Esophagus muscularis mucosa (tissue), 4 donors: ENCODE measurements at regions not wholly inside any gene's neighbourhood (a gene's known extent, or its start where the extent isn't known, plus 50 kb on each side); places are given as distances from the start of the nearest gene placed in this dataset.

Experiments
- DNase-seq: peaks from one replicate; pipeline ENCODE4 v3.0.0-alpha.2; 2017; ENCODE audit errors: extremely low spot score
- H3K27ac ChIP-seq, 4 donors: fragments of 200-600 bp; sonication (generic); replicated peaks in 1 of 4; 1 replicate in 3 of 4; 2 replicates in 1 of 4; pipeline ENCODE4 v1.5.1; 2016 to 2019; ENCODE audit warnings: mild to moderate bottlenecking in 1 of 4
- H3K27me3 ChIP-seq, 4 donors: fragments of 200-600 bp; sonication (generic); one replicate each; pipeline versions ENCODE4 v1.5.1 to v1.6.0; 2016 to 2019
- H3K36me3 ChIP-seq, 4 donors: fragments of 200-600 bp; sonication (generic); one replicate each; pipeline ENCODE4 v1.5.1; 2016 to 2019
- H3K4me1 ChIP-seq, 4 donors: fragments of 200-600 bp; sonication (generic); one replicate each; pipeline ENCODE4 v1.5.1; 2016 to 2019
- H3K4me3 ChIP-seq, 4 donors: fragments of 200-600 bp; sonication (generic); 1 replicate in 2 of 4; 2 replicates in 2 of 4; pipeline ENCODE4 v1.5.1; 2016 to 2019; ENCODE audit warnings: mild to moderate bottlenecking in 4 of 4, moderate library complexity in 1 of 4
- H3K9me3 ChIP-seq, 4 donors: fragments of 200-600 bp; sonication (generic); 1 replicate in 3 of 4; 2 replicates in 1 of 4; pipeline ENCODE4 v1.5.1; 2016 to 2019
- CTCF ChIP-seq, 3 experiments: fragments of 200-600 bp in 2 of 3; fragments of 450-650 bp in 1 of 3; sonication (generic) in 2 of 3; IDR thresholded peaks; one replicate each; pipeline ENCODE4 v1.5.1; 2017 to 2019; ENCODE audit warnings: antibody characterized with exemption in 3 of 3, mild to moderate bottlenecking in 2 of 3, moderate library complexity in 1 of 3
- EP300 ChIP-seq: sonication (generic); formaldehyde crosslinking; IDR thresholded peaks from one replicate; pipeline ENCODE4 v1.6.1; 2017; ENCODE audit warnings: antibody characterized with exemption
- POLR2A ChIP-seq: fragments of 450-650 bp; IDR thresholded peaks from one replicate; pipeline ENCODE4 v1.6.1; 2017; ENCODE audit warnings: antibody characterized with exemption, moderate library complexity, mild to moderate bottlenecking, low read depth
- POLR2AphosphoS5 ChIP-seq, 2 donors: sonication (generic); formaldehyde crosslinking; IDR thresholded peaks; one replicate each; pipeline ENCODE4 v1.6.1; 2017; ENCODE audit warnings: antibody characterized with exemption in 2 of 2
- WGBS: methylation state at CpG from one replicate; pipeline ENCODE4 v1.1.5; 2018; 5-methylcytosine and 5-hydroxymethylcytosine counted together
- intact Hi-C: fragments of 100-400 bp; cut with DNase I; formaldehyde crosslinking; loops from one replicate; pipeline ENCODE4 v1.15.1; 2023

GRCh38 chr6:90439586-90439985 lies 142.9 kb upstream of the BACH2 start:
- Histone ChIP-seq H3K4me1 (peaks cover 0 to 6% (median 0%) of the 10 kb centered on the region in 4 donors), H3K36me3 (no peaks in the 10 kb centered on the region), H3K9me3 (no peaks in the 10 kb centered on the region), H3K4me3 (no peak overlapping the region), H3K27ac (no peak overlapping the region), H3K27me3 (no peaks in the 10 kb centered on the region)
- no peak for DNase-seq
- TF ChIP-seq POLR2A, result no peak
- TF ChIP-seq EP300, result no peak
- TF ChIP-seq POLR2AphosphoS5 (IDR thresholded peaks at IDR 0.05), result no peak
- TF ChIP-seq CTCF (IDR thresholded peaks at IDR 0.05), result no peak
- WGBS, result 97% methylated on average over 2 of the region's 2 CpGs
- intact Hi-C loops, result no loop called here

GRCh38 chr6:90436403-90436802 lies 139.8 kb upstream of the BACH2 start:
- DNase-seq, result no peak
- no peaks in the 10 kb centered on the region for H3K27me3 ChIP-seq
- H3K36me3 ChIP-seq, result no peaks in the 10 kb centered on the region
- no peak overlapping the region for H3K4me3 ChIP-seq
- WGBS, result 77% methylated on average over 1 of the region's 1 CpG
- TF ChIP-seq POLR2A (no peak), EP300 (no peak), POLR2AphosphoS5 (IDR thresholded peaks at IDR 0.05) (no peak), CTCF (IDR thresholded peaks at IDR 0.05) (no peak)
- intact Hi-C loops, result no loop called here
- H3K4me1 ChIP-seq, result peaks cover 0 to 6% (median 0%) of the 10 kb centered on the region in 4 donors
- H3K9me3 ChIP-seq, result no peaks in the 10 kb centered on the region
- no peak overlapping the region for H3K27ac ChIP-seq

GRCh38 chr6:90435207-90435899 lies 138.7 kb upstream of the BACH2 start:
- H3K4me3 ChIP-seq, result no peak overlapping the region
- intact Hi-C loops, result no loop called here
- H3K36me3 ChIP-seq, result no peaks in the 10 kb centered on the region
- no peak overlapping the region for H3K27ac ChIP-seq
- H3K9me3 ChIP-seq, result peaks cover 0 to 4% (median 0%) of the 10 kb centered on the region in 4 donors
- WGBS, result 44% methylated on average over 3 of the region's 3 CpGs
- H3K4me1 ChIP-seq, result peaks cover 0 to 6% (median 0%) of the 10 kb centered on the region in 4 donors
- DNase-seq, result no peak
- TF ChIP-seq CTCF (IDR thresholded peaks at IDR 0.05) (no peak), EP300 (no peak), POLR2A (no peak), POLR2AphosphoS5 (IDR thresholded peaks at IDR 0.05) (no peak)
- H3K27me3 ChIP-seq, result no peaks in the 10 kb centered on the region

GRCh38 chr6:90434094-90434493 lies 137.5 kb upstream of the BACH2 start:
- peaks cover 0 to 16% (median 8%) of the 10 kb centered on the region in 4 donors for H3K9me3 ChIP-seq
- no peaks in the 10 kb centered on the region for H3K27me3 ChIP-seq
- intact Hi-C loops, result no loop called here
- TF ChIP-seq CTCF (IDR thresholded peaks at IDR 0.05) (peak in 1 of 3 experiments; percentile 5), EP300 (no peak), POLR2AphosphoS5 (IDR thresholded peaks at IDR 0.05) (no peak), POLR2A (no peak)
- no peak overlapping the region for H3K27ac ChIP-seq
- H3K4me3 ChIP-seq, result no peak overlapping the region
- WGBS, result 100% methylated on average over 1 of the region's 1 CpG
- H3K36me3 ChIP-seq, result no peaks in the 10 kb centered on the region
- DNase-seq, result no peak
- H3K4me1 ChIP-seq, result peaks cover 0 to 6% (median 0%) of the 10 kb centered on the region in 4 donors

GRCh38 chr6:90432937-90433336 lies 136.3 kb upstream of the BACH2 start:
- no peaks in the 10 kb centered on the region for H3K36me3 ChIP-seq
- no peak overlapping the region for H3K27ac ChIP-seq
- TF ChIP-seq CTCF (IDR thresholded peaks at IDR 0.05), result no peak
- TF ChIP-seq POLR2A, result no peak
- TF ChIP-seq POLR2AphosphoS5 (IDR thresholded peaks at IDR 0.05), result no peak
- no peak for TF ChIP-seq EP300
- DNase-seq, result no peak
- no peaks in the 10 kb centered on the region for H3K27me3 ChIP-seq
- peaks cover 0 to 20% (median 16%) of the 10 kb centered on the region in 4 donors for H3K9me3 ChIP-seq
- peaks cover 0 to 6% (median 0%) of the 10 kb centered on the region in 4 donors for H3K4me1 ChIP-seq
- intact Hi-C loops, result no loop called here
- H3K4me3 ChIP-seq, result no peak overlapping the region
